Kidney (tissue), 13 donors: ENCODE measurements at regions not wholly inside any gene's neighbourhood (a gene's known extent, or its start where the extent isn't known, plus 50 kb on each side); places are given as distances from the start of the nearest gene placed in this dataset.

Experiments used
- DNase-seq, 5 donors: peaks; one replicate each; pipeline ENCODE4 v3.0.0-alpha.2; 2013 to 2020
- FAIRE-seq: peaks from 2 replicates; lab custom pipeline; 2012; peaks lifted over from hg19 to GRCh38; lab: Jason Lieb, UNC
- H3K27ac ChIP-seq, 2 donors: one replicate each; pipeline ENCODE4 v1.7.0; 2013; ENCODE audit warnings: low read depth in 2 of 2, low read length in 2 of 2, inconsistent platforms in 1 of 2
- H3K27me3 ChIP-seq: one replicate; pipeline ENCODE4 v1.7.1; 2013; ENCODE audit warnings: low read length, inconsistent platforms; ENCODE audit not compliant: control insufficient read depth, insufficient read depth
- H3K36me3 ChIP-seq, 3 donors: one replicate each; pipeline versions ENCODE4 v1.7.0 to v1.7.1; 2013; ENCODE audit warnings: low read length in 3 of 3, control low read depth in 1 of 3, inconsistent platforms in 1 of 3; ENCODE audit not compliant: insufficient read depth in 3 of 3, control insufficient read depth in 2 of 3
- H3K4me1 ChIP-seq, 3 donors: one replicate each; pipeline versions ENCODE4 v1.7.0 to v1.7.1; 2013; ENCODE audit warnings: low read length in 3 of 3, inconsistent platforms in 1 of 3, low read depth in 1 of 3; ENCODE audit not compliant: control insufficient read depth in 2 of 3, insufficient read depth in 2 of 3
- H3K4me3 ChIP-seq, 3 donors: one replicate each; pipeline versions ENCODE4 v1.7.0 to v1.8.1; 2013; ENCODE audit warnings: low read length in 3 of 3, control low read depth in 1 of 3, inconsistent platforms in 1 of 3
- H3K9ac ChIP-seq, 3 donors: one replicate each; pipeline versions ENCODE4 v1.7.0 to v1.7.1; 2013; ENCODE audit warnings: low read length in 3 of 3, control low read depth in 1 of 3, inconsistent platforms in 1 of 3
- H3K9me3 ChIP-seq, 3 donors: one replicate each; pipeline versions ENCODE4 v1.7.0 to v1.7.1; 2013; ENCODE audit warnings: low read length in 3 of 3, control low read depth in 1 of 3, inconsistent platforms in 1 of 3; ENCODE audit not compliant: control insufficient read depth in 2 of 3, insufficient read depth in 1 of 3
- CTCF ChIP-seq: IDR thresholded peaks from 3 replicates; pipeline ENCODE4 v1.5.1; 2012; ENCODE audit warnings: mild to moderate bottlenecking, moderate library complexity, borderline replicate concordance; ENCODE audit not compliant: insufficient read depth; ENCODE audit errors: extremely low read depth
- intact Hi-C: fragments of 100-400 bp; cut with DNase I; formaldehyde crosslinking; loops from one replicate; pipeline ENCODE4 v1.11.1; 2022
- donor health status: control.
- donor health status: control.
- donor health status: control.
- donor health status: control.
- donor health status: control.
- donor health status: DM: yes; HTN: yes; CAD: no.
- donor health status: Normal renal cell carcinoma (clear cell type).

GRCh38 chr16:79662122-79662521 lies 61.6 kb upstream of the MAF start:
- intact Hi-C loops = no loop called here
- H3K9me3 ChIP-seq = no peaks in the 10 kb centered on the region
- H3K9ac ChIP-seq = no peak overlapping the region
- DNase-seq (no peak), FAIRE-seq (no peak)
- no peaks in the 10 kb centered on the region for H3K36me3 ChIP-seq
- no peaks in the 10 kb centered on the region for H3K27me3 ChIP-seq
- TF ChIP-seq CTCF = no peak
- H3K4me3 ChIP-seq = no peak overlapping the region
- H3K4me1 ChIP-seq = no peaks in the 10 kb centered on the region
- no peak overlapping the region for H3K27ac ChIP-seq

- FAIRE-seq (no peak), DNase-seq (no peak)
- no peaks in the 10 kb centered on the region for H3K4me1 ChIP-seq
- intact Hi-C loops = no loop called here
- H3K36me3 ChIP-seq = no peaks in the 10 kb centered on the region
- no peaks in the 10 kb centered on the region for H3K9me3 ChIP-seq
- H3K27ac ChIP-seq = no peak overlapping the region
- H3K9ac ChIP-seq = no peak overlapping the region
- H3K27me3 ChIP-seq = no peaks in the 10 kb centered on the region
- TF ChIP-seq CTCF = no peak
- no peak overlapping the region for H3K4me3 ChIP-seq
Observed at GRCh38 chr16:79661578-79661977, 61.0 kb upstream of the MAF start.

GRCh38 chr16:79659344-79659743 lies 58.8 kb upstream of the MAF start:
- no peak overlapping the region for H3K27ac ChIP-seq
- no peaks in the 10 kb centered on the region for H3K9me3 ChIP-seq
- H3K4me3 ChIP-seq = no peak overlapping the region
- DNase-seq (no peak), FAIRE-seq (no peak)
- no peak for TF ChIP-seq CTCF
- no peak overlapping the region for H3K9ac ChIP-seq
- H3K36me3 ChIP-seq = no peaks in the 10 kb centered on the region
- H3K4me1 ChIP-seq = no peaks in the 10 kb centered on the region
- H3K27me3 ChIP-seq = no peaks in the 10 kb centered on the region
- intact Hi-C loops = no loop called here

GRCh38 chr16:79658301-79659033 lies 57.9 kb upstream of the MAF start:
- Histone ChIP-seq H3K27me3 (no peaks in the 10 kb centered on the region), H3K9me3 (no peaks in the 10 kb centered on the region), H3K27ac (no peak overlapping the region), H3K4me1 (no peaks in the 10 kb centered on the region), H3K36me3 (no peaks in the 10 kb centered on the region), H3K4me3 (no peak overlapping the region), H3K9ac (no peak overlapping the region)
- intact Hi-C loops = no loop called here
- DNase-seq (no peak), FAIRE-seq (no peak)
- TF ChIP-seq CTCF = no peak
